Stomach (tissue), 4 donors: ENCODE measurements at regions not wholly inside any gene's neighbourhood (a gene's known extent, or its start where the extent isn't known, plus 50 kb on each side); places are given as distances from the start of the nearest gene placed in this dataset.

Experiments used
- CTCF ChIP-seq, 7 experiments: fragments of 450-650 bp in 4 of 7; fragments of 200-600 bp in 3 of 7; sonication (generic) in 3 of 7; IDR thresholded peaks; one replicate each; pipeline ENCODE4 v1.5.1; 2016 to 2019; ENCODE audit warnings: antibody characterized with exemption in 7 of 7, control low read depth in 2 of 7, mild to moderate bottlenecking in 1 of 7
- EP300 ChIP-seq: sonication (generic); formaldehyde crosslinking; IDR thresholded peaks from one replicate; pipeline ENCODE4 v1.6.1; 2017; ENCODE audit warnings: antibody characterized with exemption
- POLR2A ChIP-seq, 4 donors: fragments of 450-650 bp; IDR thresholded peaks; one replicate each; pipeline ENCODE4 v1.6.1; 2016; ENCODE audit warnings: antibody characterized with exemption in 4 of 4, control low read depth in 2 of 4, mild to moderate bottlenecking in 1 of 4, moderate library complexity in 1 of 4
- POLR2AphosphoS5 ChIP-seq, 3 donors: sonication (generic); formaldehyde crosslinking; IDR thresholded peaks; one replicate each; pipeline ENCODE4 v1.6.1; 2016; ENCODE audit warnings: antibody characterized with exemption in 3 of 3

DNA sequence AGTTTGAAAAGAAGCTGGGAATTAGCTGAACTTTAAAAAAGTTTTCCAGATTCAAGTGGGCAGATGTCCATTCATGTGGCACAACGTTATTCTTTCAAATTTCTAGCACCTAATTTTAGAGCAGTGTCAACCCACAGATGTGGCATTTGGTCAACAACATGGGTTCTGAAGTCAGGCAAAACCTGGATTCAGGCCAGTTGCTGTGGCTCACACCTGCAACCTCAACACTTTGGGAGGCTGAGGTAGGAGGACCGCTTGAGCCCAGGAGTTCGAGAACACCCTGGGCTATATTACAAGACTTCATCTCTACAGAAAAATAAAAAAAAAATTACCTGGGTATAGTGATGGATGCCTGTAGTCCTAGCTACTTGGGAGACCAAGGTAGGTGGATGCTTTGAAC, 380.2 kb upstream of the SALL1 start:
- no peak for TF ChIP-seq CTCF (IDR thresholded peaks at IDR 0.05)
- no peak for TF ChIP-seq EP300
- no peak for TF ChIP-seq POLR2A (IDR thresholded peaks at IDR 0.05)
- TF ChIP-seq POLR2AphosphoS5 (IDR thresholded peaks at IDR 0.05): no peak
